GM19452 (cell line): ENCODE measurements at regions not wholly inside any gene's neighbourhood (a gene's known extent, or its start where the extent isn't known, plus 50 kb on each side); places are given as distances from the start of the nearest gene placed in this dataset.

Source experiments
- ATAC-seq: cut with Tn5 transposase; IDR thresholded peaks from one replicate; pipeline ENCODE4 v1.9.1; 2021; ENCODE audit not compliant: unreplicated experiment

GRCh38 chr17:77409282-77410161, 268.8 kb downstream of the SEC14L1 start:
- no peak for ATAC-seq

GRCh38 chr17:77410470-77410869, 269.7 kb downstream of the SEC14L1 start:
- ATAC-seq, result no peak

- no peak for ATAC-seq
Measured at GRCh38 chr17:77414811-77415400, 274.1 kb downstream of the SEC14L1 start.

- ATAC-seq, result no peak
Measured at GRCh38 chr17:77416105-77416713, 275.4 kb downstream of the SEC14L1 start.

GRCh38 chr17:77417575-77417974, 276.8 kb downstream of the SEC14L1 start:
- ATAC-seq, result no peak

- no peak for ATAC-seq
Measured at GRCh38 chr17:77418609-77419008, 277.8 kb downstream of the SEC14L1 start.

GRCh38 chr17:77419095-77419494, 278.3 kb downstream of the SEC14L1 start:
- ATAC-seq, result no peak

- ATAC-seq, result no peak
Measured at GRCh38 chr17:77419547-77420094, 278.9 kb downstream of the SEC14L1 start.

- ATAC-seq, result no peak
Measured at GRCh38 chr17:77420095-77420803, 279.5 kb downstream of the SEC14L1 start.

- ATAC-seq, result no peak
Measured at GRCh38 chr17:77420804-77421629, 280.2 kb downstream of the SEC14L1 start.

- ATAC-seq, result no peak
Measured at GRCh38 chr17:77421630-77421972, 280.8 kb downstream of the SEC14L1 start.

GRCh38 chr17:77422104-77422747, 281.5 kb downstream of the SEC14L1 start:
- no peak for ATAC-seq

GRCh38 chr17:77422748-77423113, 282.0 kb downstream of the SEC14L1 start:
- ATAC-seq, result no peak

- ATAC-seq, result no peak
Measured at GRCh38 chr17:77423589-77424451, 283.1 kb downstream of the SEC14L1 start.

- ATAC-seq, result no peak
Measured at GRCh38 chr17:77424585-77425344, 284.0 kb downstream of the SEC14L1 start.

- ATAC-seq, result no peak
Measured at GRCh38 chr17:77425348-77425747, 284.6 kb downstream of the SEC14L1 start.

- no peak for ATAC-seq
Measured at GRCh38 chr17:77425791-77426641, 285.2 kb downstream of the SEC14L1 start.
